ENCODE measurements at regions not wholly inside any gene's neighbourhood (a gene's known extent, or its start where the extent isn't known, plus 50 kb on each side); places are given as distances from the start of the nearest gene placed in this dataset.
A peak's percentile ranks its signal among the peaks of the same experiment; 100 is the strongest.

- Mint-ChIP-seq H3K4me3 (no peak overlapping the region), H3K27ac (no peak overlapping the region), H3K4me1 (peaks cover 0 to 2% (median 0%) of the 10 kb centered on the region in 4 donors), H3K36me3 (no peaks in the 10 kb centered on the region), H3K27me3 (no peaks in the 10 kb centered on the region), H3K9me3 (peaks cover 0 to 5% (median 0%) of the 10 kb centered on the region in 8 donors)
- intact Hi-C loops (cut with micrococcal nuclease) = no loop called here
- ChIA-PET CTCF (ENCODE audit: partially characterized antibody) (no interaction called here), POLR2A (ENCODE audit: partially characterized antibody) (no interaction called here)
- Histone ChIP-seq H3K9me3 (ENCODE audit: control insufficient read depth in 1 of 2, low read length in 2 of 2) (no peaks in the 10 kb centered on the region), H3K4me1 (ENCODE audit: insufficient read depth, low read length) (no peaks in the 10 kb centered on the region), H3K4me3 (ENCODE audit: low read length in 2 of 2) (no peak overlapping the region), H3K36me3 (ENCODE audit: insufficient read depth, low read length) (no peaks in the 10 kb centered on the region), H3K27ac (ENCODE audit: low read depth, low read length) (no peak overlapping the region), H3K27me3 (ENCODE audit: insufficient read depth, low read length) (no peaks in the 10 kb centered on the region)
- DNase-seq = no peak
These were observed 193.2 kb upstream of the HNMT start for GRCh38 chr2:137771064-137771463.

GRCh38 chr2:137772451-137772850, 191.8 kb upstream of the HNMT start:
- no peak for DNase-seq
- Mint-ChIP-seq H3K36me3 (no peaks in the 10 kb centered on the region), H3K27ac (no peak overlapping the region), H3K9me3 (peaks cover 0 to 5% (median 0%) of the 10 kb centered on the region in 8 donors), H3K4me1 (peaks cover 0 to 2% (median 0%) of the 10 kb centered on the region in 4 donors), H3K27me3 (no peaks in the 10 kb centered on the region), H3K4me3 (no peak overlapping the region)
- Histone ChIP-seq H3K36me3 (ENCODE audit: insufficient read depth, low read length) (no peaks in the 10 kb centered on the region), H3K27me3 (ENCODE audit: insufficient read depth, low read length) (no peaks in the 10 kb centered on the region), H3K27ac (ENCODE audit: low read depth, low read length) (no peak overlapping the region), H3K9me3 (ENCODE audit: control insufficient read depth in 1 of 2, low read length in 2 of 2) (no peaks in the 10 kb centered on the region), H3K4me3 (ENCODE audit: low read length in 2 of 2) (no peak overlapping the region), H3K4me1 (ENCODE audit: insufficient read depth, low read length) (no peaks in the 10 kb centered on the region)
- ChIA-PET POLR2A (ENCODE audit: partially characterized antibody) (no interaction called here), CTCF (ENCODE audit: partially characterized antibody) (no interaction called here)
- intact Hi-C loops (cut with micrococcal nuclease) = no loop called here

GRCh38 chr2:137775529-137775928, 188.7 kb upstream of the HNMT start:
- Mint-ChIP-seq H3K4me3 (no peak overlapping the region), H3K4me1 (peaks cover 0 to 2% (median 0%) of the 10 kb centered on the region in 4 donors), H3K36me3 (no peaks in the 10 kb centered on the region), H3K27ac (peak overlapping the region in 1 of 7 donors; percentile 57), H3K9me3 (peaks cover 0 to 2% (median 0%) of the 10 kb centered on the region in 8 donors), H3K27me3 (no peaks in the 10 kb centered on the region)
- Histone ChIP-seq H3K9me3 (ENCODE audit: control insufficient read depth in 1 of 2, low read length in 2 of 2) (no peaks in the 10 kb centered on the region), H3K36me3 (ENCODE audit: insufficient read depth, low read length) (no peaks in the 10 kb centered on the region), H3K4me1 (ENCODE audit: insufficient read depth, low read length) (no peaks in the 10 kb centered on the region), H3K27ac (ENCODE audit: low read depth, low read length) (no peak overlapping the region), H3K4me3 (ENCODE audit: low read length in 2 of 2) (no peak overlapping the region), H3K27me3 (ENCODE audit: insufficient read depth, low read length) (no peaks in the 10 kb centered on the region)
- no peak for DNase-seq
- ChIA-PET POLR2A (ENCODE audit: partially characterized antibody) (no interaction called here), CTCF (ENCODE audit: partially characterized antibody) (no interaction called here)
- intact Hi-C loops (cut with micrococcal nuclease) = no loop called here

- H3K4me1 Mint-ChIP-seq = peaks cover 0 to 2% (median 0%) of the 10 kb centered on the region in 4 donors
- no peak overlapping the region for H3K27ac ChIP-seq (ENCODE audit: low read depth, low read length)
- no peaks in the 10 kb centered on the region for H3K27me3 Mint-ChIP-seq
- DNase-seq = no peak
- H3K36me3 ChIP-seq (ENCODE audit: insufficient read depth, low read length) = no peaks in the 10 kb centered on the region
- H3K36me3 Mint-ChIP-seq = no peaks in the 10 kb centered on the region
- H3K4me3 ChIP-seq (ENCODE audit: low read length in 2 of 2) = no peak overlapping the region
- POLR2A ChIA-PET (ENCODE audit: partially characterized antibody) = no interaction called here
- no peak overlapping the region for H3K4me3 Mint-ChIP-seq
- peaks cover 0 to 4% (median 0%) of the 10 kb centered on the region in 8 donors for H3K9me3 Mint-ChIP-seq
- H3K9me3 ChIP-seq (ENCODE audit: control insufficient read depth in 1 of 2, low read length in 2 of 2) = no peaks in the 10 kb centered on the region
- H3K4me1 ChIP-seq (ENCODE audit: insufficient read depth, low read length) = no peaks in the 10 kb centered on the region
- no peak overlapping the region for H3K27ac Mint-ChIP-seq
- CTCF ChIA-PET (ENCODE audit: partially characterized antibody) = no interaction called here
- intact Hi-C loops (cut with micrococcal nuclease) = no loop called here
- H3K27me3 ChIP-seq (ENCODE audit: insufficient read depth, low read length) = no peaks in the 10 kb centered on the region
These were observed 187.6 kb upstream of the HNMT start for GRCh38 chr2:137776697-137777096.

GRCh38 chr2:137797641-137798040, 166.6 kb upstream of the HNMT start:
- CTCF ChIA-PET (ENCODE audit: partially characterized antibody) = no interaction called here
- intact Hi-C loops (cut with micrococcal nuclease) = no loop called here
- Mint-ChIP-seq H3K9me3 (peaks cover 0 to 15% (median 4%) of the 10 kb centered on the region in 8 donors), H3K4me3 (no peak overlapping the region), H3K36me3 (no peaks in the 10 kb centered on the region), H3K4me1 (no peaks in the 10 kb centered on the region), H3K27ac (no peak overlapping the region), H3K27me3 (peaks cover 0 to 2% of the 10 kb centered on the region in 2 donors)
- Histone ChIP-seq H3K4me1 (ENCODE audit: insufficient read depth, low read length) (no peaks in the 10 kb centered on the region), H3K27me3 (ENCODE audit: insufficient read depth, low read length) (no peaks in the 10 kb centered on the region), H3K9me3 (ENCODE audit: control insufficient read depth in 1 of 2, low read length in 2 of 2) (no peaks in the 10 kb centered on the region), H3K27ac (ENCODE audit: low read depth, low read length) (no peak overlapping the region), H3K4me3 (ENCODE audit: low read length in 2 of 2) (no peak overlapping the region), H3K36me3 (ENCODE audit: insufficient read depth, low read length) (no peaks in the 10 kb centered on the region)
- DNase-seq = no peak
- POLR2A ChIA-PET (ENCODE audit: partially characterized antibody) = no interaction called here

- H3K27me3 Mint-ChIP-seq = peaks cover 0 to 2% of the 10 kb centered on the region in 2 donors
- H3K4me3 ChIP-seq (ENCODE audit: low read length in 2 of 2) = no peak overlapping the region
- peaks cover 0 to 23% (median 7%) of the 10 kb centered on the region in 8 donors for H3K9me3 Mint-ChIP-seq
- H3K9me3 ChIP-seq (ENCODE audit: control insufficient read depth in 1 of 2, low read length in 2 of 2) = no peaks in the 10 kb centered on the region
- no peaks in the 10 kb centered on the region for H3K36me3 ChIP-seq (ENCODE audit: insufficient read depth, low read length)
- no peak overlapping the region for H3K27ac Mint-ChIP-seq
- H3K4me1 ChIP-seq (ENCODE audit: insufficient read depth, low read length) = no peaks in the 10 kb centered on the region
- intact Hi-C loops (cut with micrococcal nuclease) = no loop called here
- no peak for DNase-seq
- no peaks in the 10 kb centered on the region for H3K36me3 Mint-ChIP-seq
- CTCF ChIA-PET (ENCODE audit: partially characterized antibody) = no interaction called here
- no peak overlapping the region for H3K27ac ChIP-seq (ENCODE audit: low read depth, low read length)
- H3K4me3 Mint-ChIP-seq = no peak overlapping the region
- no peaks in the 10 kb centered on the region for H3K4me1 Mint-ChIP-seq
- POLR2A ChIA-PET (ENCODE audit: partially characterized antibody) = no interaction called here
- H3K27me3 ChIP-seq (ENCODE audit: insufficient read depth, low read length) = no peaks in the 10 kb centered on the region
These were observed 164.7 kb upstream of the HNMT start for GRCh38 chr2:137799600-137799999.

GRCh38 chr2:137800386-137800785, 163.9 kb upstream of the HNMT start:
- peaks cover 0 to 23% (median 7%) of the 10 kb centered on the region in 8 donors for H3K9me3 Mint-ChIP-seq
- no peaks in the 10 kb centered on the region for H3K4me1 Mint-ChIP-seq
- H3K4me3 Mint-ChIP-seq = no peak overlapping the region
- no peaks in the 10 kb centered on the region for H3K27me3 ChIP-seq (ENCODE audit: insufficient read depth, low read length)
- H3K36me3 Mint-ChIP-seq = no peaks in the 10 kb centered on the region
- no peaks in the 10 kb centered on the region for H3K27me3 Mint-ChIP-seq
- CTCF ChIA-PET (ENCODE audit: partially characterized antibody) = no interaction called here
- intact Hi-C loops (cut with micrococcal nuclease) = no loop called here
- no peak overlapping the region for H3K27ac ChIP-seq (ENCODE audit: low read depth, low read length)
- H3K4me3 ChIP-seq (ENCODE audit: low read length in 2 of 2) = no peak overlapping the region
- H3K4me1 ChIP-seq (ENCODE audit: insufficient read depth, low read length) = no peaks in the 10 kb centered on the region
- no peaks in the 10 kb centered on the region for H3K9me3 ChIP-seq (ENCODE audit: control insufficient read depth in 1 of 2, low read length in 2 of 2)
- POLR2A ChIA-PET (ENCODE audit: partially characterized antibody) = no interaction called here
- no peaks in the 10 kb centered on the region for H3K36me3 ChIP-seq (ENCODE audit: insufficient read depth, low read length)
- H3K27ac Mint-ChIP-seq = no peak overlapping the region
- no peak for DNase-seq

GRCh38 chr2:137801228-137801627, 163.0 kb upstream of the HNMT start:
- H3K27ac Mint-ChIP-seq = no peak overlapping the region
- no peaks in the 10 kb centered on the region for H3K27me3 Mint-ChIP-seq
- H3K9me3 Mint-ChIP-seq = peaks cover 0 to 23% (median 7%) of the 10 kb centered on the region in 8 donors
- H3K4me3 Mint-ChIP-seq = no peak overlapping the region
- no peak overlapping the region for H3K27ac ChIP-seq (ENCODE audit: low read depth, low read length)
- no peaks in the 10 kb centered on the region for H3K9me3 ChIP-seq (ENCODE audit: control insufficient read depth in 1 of 2, low read length in 2 of 2)
- H3K27me3 ChIP-seq (ENCODE audit: insufficient read depth, low read length) = no peaks in the 10 kb centered on the region
- DNase-seq = no peak
- POLR2A ChIA-PET (ENCODE audit: partially characterized antibody) = no interaction called here
- H3K4me1 ChIP-seq (ENCODE audit: insufficient read depth, low read length) = no peaks in the 10 kb centered on the region
- intact Hi-C loops (cut with micrococcal nuclease) = no loop called here
- H3K36me3 ChIP-seq (ENCODE audit: insufficient read depth, low read length) = no peaks in the 10 kb centered on the region
- no peaks in the 10 kb centered on the region for H3K36me3 Mint-ChIP-seq
- CTCF ChIA-PET (ENCODE audit: partially characterized antibody) = no interaction called here
- no peaks in the 10 kb centered on the region for H3K4me1 Mint-ChIP-seq
- H3K4me3 ChIP-seq (ENCODE audit: low read length in 2 of 2) = no peak overlapping the region
